ENCODE measurements at regions not wholly inside any gene's neighbourhood (a gene's known extent, or its start where the extent isn't known, plus 50 kb on each side); places are given as distances from the start of the nearest gene placed in this dataset.
"Not testable (repeated sequence)": the region's sequence is repeated elsewhere in the genome, so short reads cannot be mapped to it uniquely, and the experiment has no call there.

- not testable (repeated sequence) for TF ChIP-seq POLR2A, CTCF (IDR thresholded peaks at IDR 0.05)
Observed at GRCh38 chrX:1863995-1864394, 249.1 kb downstream of the ASMT start.
